Activated gamma-delta T cell (primary cell): ENCODE measurements at regions not wholly inside any gene's neighbourhood (a gene's known extent, or its start where the extent isn't known, plus 50 kb on each side); places are given as distances from the start of the nearest gene placed in this dataset.
"Not testable (repeated sequence)": the region's sequence is repeated elsewhere in the genome, so short reads cannot be mapped to it uniquely, and the experiment has no call there.

ENCODE experiments used
- DNase-seq: peaks from one replicate; lab custom pipeline; 2025; lab: John Stamatoyannopoulos, UW

GRCh38 chr3:95462161-95462560 lies 1352.2 kb upstream of the EPHA6 start:
- no peak for DNase-seq

GRCh38 chr3:95464346-95464745 lies 1350.0 kb upstream of the EPHA6 start:
- no peak for DNase-seq

- DNase-seq: no peak
Observed at GRCh38 chr3:95468331-95468730, 1346.1 kb upstream of the EPHA6 start.

GRCh38 chr3:95474338-95474737 lies 1340.1 kb upstream of the EPHA6 start:
- no peak for DNase-seq

GRCh38 chr3:95476534-95476933 lies 1337.9 kb upstream of the EPHA6 start:
- no peak for DNase-seq

GRCh38 chr3:95506174-95506573 lies 1308.2 kb upstream of the EPHA6 start:
- DNase-seq: no peak

GRCh38 chr3:95508124-95508523 lies 1306.3 kb upstream of the EPHA6 start:
- DNase-seq: no peak

- no peak for DNase-seq
Observed at GRCh38 chr3:95511828-95512227, 1302.6 kb upstream of the EPHA6 start.

GRCh38 chr3:95514260-95514659 lies 1300.1 kb upstream of the EPHA6 start:
- no peak for DNase-seq

- no peak for DNase-seq
Observed at GRCh38 chr3:95521396-95521795, 1293.0 kb upstream of the EPHA6 start.

- DNase-seq: no peak
Observed at GRCh38 chr3:95522449-95522848, 1291.9 kb upstream of the EPHA6 start.

- DNase-seq: no peak
Observed at GRCh38 chr3:95539950-95540483, 1274.4 kb upstream of the EPHA6 start.

- DNase-seq: no peak
Observed at GRCh38 chr3:95565502-95565901, 1248.9 kb upstream of the EPHA6 start.

- no peak for DNase-seq
Observed at GRCh38 chr3:95567346-95567745, 1247.0 kb upstream of the EPHA6 start.

- DNase-seq: no peak
Observed at GRCh38 chr3:95586754-95587153, 1227.6 kb upstream of the EPHA6 start.

GRCh38 chr3:95587641-95588040 lies 1226.8 kb upstream of the EPHA6 start:
- DNase-seq: not testable (repeated sequence)

- peak; percentile 2 for DNase-seq
Observed at GRCh38 chr3:95588473-95588872, 1225.9 kb upstream of the EPHA6 start.

GRCh38 chr3:95595416-95596075 lies 1218.8 kb upstream of the EPHA6 start:
- peak; percentile 3 for DNase-seq

GRCh38 chr3:95607926-95608325 lies 1206.5 kb upstream of the EPHA6 start:
- DNase-seq: no peak

GRCh38 chr3:95609411-95609810 lies 1205.0 kb upstream of the EPHA6 start:
- no peak for DNase-seq

GRCh38 chr3:95612611-95613010 lies 1201.8 kb upstream of the EPHA6 start:
- DNase-seq: no peak

- no peak for DNase-seq
Observed at GRCh38 chr3:95613993-95614392, 1200.4 kb upstream of the EPHA6 start.

GRCh38 chr3:95615592-95616310 lies 1198.6 kb upstream of the EPHA6 start:
- DNase-seq: no peak
